Karpas-422 (cell line): ENCODE measurements at regions not wholly inside any gene's neighbourhood (a gene's known extent, or its start where the extent isn't known, plus 50 kb on each side); places are given as distances from the start of the nearest gene placed in this dataset.
"Not testable (repeated sequence)": the region's sequence is repeated elsewhere in the genome, so short reads cannot be mapped to it uniquely, and the experiment has no call there.

Experiments used
- DNase-seq: peaks from one replicate; pipeline ENCODE4 v3.0.0-alpha.2; 2015
- H2AFZ ChIP-seq: fragments of 200-600 bp; sonication (generic); 2 replicates; pipeline ENCODE4 v1.6.1; 2014; ENCODE audit warnings: antibody characterized with exemption, low read length, mixed read lengths
- H3K27ac ChIP-seq: fragments of 200-600 bp; sonication (generic); 2 replicates; pipeline ENCODE4 v1.5.1; 2014; ENCODE audit warnings: mild to moderate bottlenecking, low read length, moderate library complexity
- H3K27me3 ChIP-seq: fragments of 200-600 bp; sonication (generic); 2 replicates; pipeline ENCODE4 v1.6.1; 2014; ENCODE audit warnings: low read length, mixed read lengths
- H3K36me3 ChIP-seq: fragments of 200-600 bp; sonication (generic); 2 replicates; pipeline ENCODE4 v1.6.1; 2014; ENCODE audit warnings: low read length, mixed read lengths; ENCODE audit not compliant: insufficient read depth
- H3K4me1 ChIP-seq: fragments of 200-600 bp; sonication (generic); 2 replicates; pipeline ENCODE4 v1.6.1; 2014; ENCODE audit warnings: mild to moderate bottlenecking, low read length, mixed read lengths
- H3K4me2 ChIP-seq: fragments of 200-600 bp; sonication (generic); 2 replicates; pipeline ENCODE4 v1.6.1; 2014; ENCODE audit warnings: low read length, low read depth, mild to moderate bottlenecking; ENCODE audit not compliant: poor library complexity, severe bottlenecking
- H3K4me3 ChIP-seq: fragments of 200-600 bp; sonication (generic); 2 replicates; pipeline ENCODE4 v1.5.1; 2014; ENCODE audit warnings: mild to moderate bottlenecking, antibody characterized with exemption, low read length, mixed read lengths
- H3K79me2 ChIP-seq: fragments of 200-600 bp; sonication (generic); 2 replicates; pipeline ENCODE4 v1.6.1; 2014; ENCODE audit warnings: mild to moderate bottlenecking, low read length, mixed read lengths
- H3K9ac ChIP-seq: fragments of 200-600 bp; sonication (generic); 2 replicates; pipeline ENCODE4 v1.6.0; 2014; ENCODE audit warnings: low read length
- H3K9me2 ChIP-seq: fragments of 200-600 bp; sonication (generic), shearing (Covaris generic); replicated peaks from 2 replicates; pipeline ENCODE4 v1.6.0; 2014; ENCODE audit warnings: mild to moderate bottlenecking, low read length, moderate library complexity; ENCODE audit not compliant: insufficient read depth
- H3K9me3 ChIP-seq: fragments of 300-700, 200-600 bp; sonication (generic); 2 replicates; pipeline ENCODE4 v1.6.1; 2014; ENCODE audit warnings: low read length, mixed read lengths
- H4K20me1 ChIP-seq: fragments of 200-600 bp; sonication (generic); 2 replicates; pipeline ENCODE4 v1.6.1; 2014; ENCODE audit warnings: mild to moderate bottlenecking, antibody characterized with exemption, low read length, low read depth; ENCODE audit not compliant: insufficient read depth

- Histone ChIP-seq H3K4me1 (no peaks in the 10 kb centered on the region), H3K27ac (no peak overlapping the region), H3K9me3 (peaks cover 4% of the 10 kb centered on the region; the same call in 1 of the 2 replicates), H3K4me3 (no peak overlapping the region), H3K9me2 (no peaks in the 10 kb centered on the region), H4K20me1 (no peaks in the 10 kb centered on the region), H2AFZ (no peak overlapping the region), H3K79me2 (no peaks in the 10 kb centered on the region), H3K9ac (no peak overlapping the region), H3K27me3 (no peaks in the 10 kb centered on the region), H3K4me2 (no peak overlapping the region), H3K36me3 (no peaks in the 10 kb centered on the region)
- DNase-seq = no peak
These were observed 489.2 kb downstream of the ZNF33B start for GRCh38 chr10:42149027-42149700.

DNA sequence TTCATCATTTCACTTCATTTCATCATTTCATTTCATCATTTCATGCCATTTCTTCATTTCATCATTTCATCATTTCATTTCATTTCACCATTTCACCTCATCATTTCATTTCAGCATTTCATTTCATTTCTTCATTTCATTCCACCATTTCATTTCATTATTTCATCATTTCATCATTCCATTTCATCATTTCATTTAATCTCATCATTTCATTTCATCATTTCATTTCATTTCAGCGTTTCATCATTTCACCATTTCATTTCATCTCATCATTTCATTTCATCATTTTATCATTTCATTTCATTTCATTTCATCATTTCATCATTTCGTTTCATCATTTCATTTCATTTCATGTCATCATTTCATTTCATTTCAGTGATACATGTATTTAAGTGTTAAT is 492.2 kb downstream of the ZNF33B start:
- H3K4me1 ChIP-seq, H3K9me3 ChIP-seq, H4K20me1 ChIP-seq, H3K9ac ChIP-seq, H3K4me3 ChIP-seq, DNase-seq, H3K4me2 ChIP-seq, H3K79me2 ChIP-seq, H3K27me3 ChIP-seq, H2AFZ ChIP-seq, H3K9me2 ChIP-seq, H3K27ac ChIP-seq, H3K36me3 ChIP-seq: not testable (repeated sequence)

GRCh38 chr10:42138023-42138422 is 500.3 kb downstream of the ZNF33B start:
- H3K4me1 ChIP-seq, H3K4me3 ChIP-seq, H2AFZ ChIP-seq, H3K36me3 ChIP-seq, H3K79me2 ChIP-seq, H3K27ac ChIP-seq, DNase-seq, H3K9me2 ChIP-seq, H3K27me3 ChIP-seq, H3K9me3 ChIP-seq, H3K4me2 ChIP-seq, H3K9ac ChIP-seq, H4K20me1 ChIP-seq: not testable (repeated sequence)

- no peak overlapping the region for H2AFZ ChIP-seq
- H3K36me3 ChIP-seq = no peaks in the 10 kb centered on the region
These were observed 525.3 kb downstream of the ZNF33B start for GRCh38 chr10:42113158-42113450.

DNA sequence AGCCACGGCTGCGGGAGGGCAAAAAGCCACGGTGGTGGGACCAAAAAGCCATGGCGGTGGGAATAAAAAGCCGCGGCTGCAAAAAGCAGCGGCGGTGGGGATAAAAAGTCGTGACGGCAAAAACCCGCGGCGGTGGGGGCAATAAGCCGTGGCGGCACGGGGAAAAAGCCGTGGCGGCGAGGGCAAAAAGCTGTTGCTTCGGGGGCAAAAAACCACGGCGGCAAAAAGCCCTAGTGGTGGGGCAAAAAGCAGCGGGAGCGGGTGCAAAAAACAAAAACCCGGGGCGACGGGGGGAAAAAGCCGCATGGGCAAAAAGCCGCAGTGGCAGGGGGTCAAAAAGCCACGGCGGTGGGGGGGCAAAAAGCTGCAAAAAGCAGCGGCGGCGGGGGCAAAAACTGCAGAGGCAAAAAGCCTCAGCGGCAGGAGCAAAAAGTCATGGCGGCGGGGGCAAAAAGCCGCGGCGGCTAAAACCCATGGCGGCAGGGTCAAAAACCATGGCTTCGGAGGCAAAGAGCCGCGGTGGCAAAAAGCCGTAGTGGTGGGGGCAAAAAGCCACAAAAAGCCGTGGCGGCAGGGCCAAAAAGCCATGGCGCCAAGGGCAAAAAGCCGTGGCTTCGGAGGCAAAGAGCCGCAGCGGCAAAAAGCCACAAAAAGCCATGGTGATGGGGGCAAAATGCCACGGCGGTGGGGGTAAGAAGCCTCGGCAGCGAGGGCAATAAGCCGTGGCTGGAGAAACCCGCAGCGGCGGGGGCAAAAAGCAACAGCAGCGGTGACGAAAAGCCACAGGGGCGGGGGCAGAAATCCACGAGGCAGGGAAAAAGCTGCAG is 525.8 kb downstream of the ZNF33B start:
- no peaks in the 10 kb centered on the region for H3K9me2 ChIP-seq
- H2AFZ ChIP-seq = no peak overlapping the region

More at GRCh38 chr10:42113158-42113450, 525.3 kb downstream of the ZNF33B start:
- no peak for DNase-seq
- Histone ChIP-seq H3K4me1 (no peaks in the 10 kb centered on the region), H3K9ac (no peak overlapping the region), H3K9me2 (no peaks in the 10 kb centered on the region), H3K27me3 (no peaks in the 10 kb centered on the region), H3K27ac (no peak overlapping the region), H4K20me1 (no peaks in the 10 kb centered on the region), H3K79me2 (no peaks in the 10 kb centered on the region), H3K9me3 (no peaks in the 10 kb centered on the region), H3K4me2 (no peak overlapping the region), H3K4me3 (no peak overlapping the region)

GRCh38 chr10:42111661-42112330 is 526.6 kb downstream of the ZNF33B start:
- Histone ChIP-seq H3K79me2 (no peaks in the 10 kb centered on the region), H2AFZ (no peak overlapping the region), H3K27ac (no peak overlapping the region), H3K36me3 (no peaks in the 10 kb centered on the region), H3K4me2 (no peak overlapping the region), H3K9me3 (no peaks in the 10 kb centered on the region), H3K4me1 (no peaks in the 10 kb centered on the region), H3K27me3 (no peaks in the 10 kb centered on the region), H3K4me3 (no peak overlapping the region), H3K9ac (no peak overlapping the region), H3K9me2 (no peaks in the 10 kb centered on the region), H4K20me1 (no peaks in the 10 kb centered on the region)
- DNase-seq = no peak

More for the DNA sequence above, 525.8 kb downstream of the ZNF33B start:
- Histone ChIP-seq H3K27me3 (no peaks in the 10 kb centered on the region), H3K27ac (no peak overlapping the region), H3K79me2 (no peaks in the 10 kb centered on the region), H3K4me1 (no peaks in the 10 kb centered on the region), H4K20me1 (no peaks in the 10 kb centered on the region), H3K36me3 (no peaks in the 10 kb centered on the region), H3K9me3 (no peaks in the 10 kb centered on the region), H3K9ac (no peak overlapping the region), H3K4me3 (no peak overlapping the region), H3K4me2 (no peak overlapping the region)
- DNase-seq = no peak

DNA sequence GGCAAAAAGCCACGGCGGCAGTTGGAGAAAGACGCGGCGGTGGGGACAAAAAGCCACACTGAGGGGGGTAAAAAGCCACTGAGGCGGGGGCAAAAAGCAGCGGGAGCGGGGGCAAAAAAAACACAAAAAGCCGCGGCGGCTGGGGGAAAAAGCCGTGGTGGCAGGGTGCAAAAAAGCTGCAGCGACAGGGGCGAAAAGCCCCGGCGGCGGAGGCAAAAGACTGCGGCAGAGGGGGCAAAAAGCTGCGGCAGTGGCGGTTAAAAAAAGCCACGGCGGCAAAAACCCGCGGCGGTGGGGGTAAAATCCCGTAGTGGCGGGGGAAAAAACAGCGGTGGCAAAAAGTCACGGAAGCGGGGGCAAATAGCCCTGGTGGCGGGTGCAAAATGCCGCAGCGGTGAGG is 527.3 kb downstream of the ZNF33B start:
- no peak for DNase-seq
- no peak overlapping the region for H3K4me3 ChIP-seq
- H3K9ac ChIP-seq = no peak overlapping the region
- H3K27ac ChIP-seq = no peak overlapping the region
- no peaks in the 10 kb centered on the region for H4K20me1 ChIP-seq
- no peaks in the 10 kb centered on the region for H3K79me2 ChIP-seq
- no peaks in the 10 kb centered on the region for H3K36me3 ChIP-seq
- H3K9me3 ChIP-seq = no peaks in the 10 kb centered on the region
- no peak overlapping the region for H3K4me2 ChIP-seq
- no peaks in the 10 kb centered on the region for H3K9me2 ChIP-seq
- no peak overlapping the region for H2AFZ ChIP-seq
- no peaks in the 10 kb centered on the region for H3K4me1 ChIP-seq
- H3K27me3 ChIP-seq = no peaks in the 10 kb centered on the region
